NOMO-1 (cell line): ENCODE measurements at regions not wholly inside any gene's neighbourhood (a gene's known extent, or its start where the extent isn't known, plus 50 kb on each side); places are given as distances from the start of the nearest gene placed in this dataset.
"Not testable (repeated sequence)": the region's sequence is repeated elsewhere in the genome, so short reads cannot be mapped to it uniquely, and the experiment has no call there.

ENCODE experiments used
- DNase-seq, 2 experiments: peaks; one replicate each; lab custom pipeline; 2025; ENCODE audit not compliant: unreplicated experiment in 2 of 2; lab: John Stamatoyannopoulos, UW

DNA sequence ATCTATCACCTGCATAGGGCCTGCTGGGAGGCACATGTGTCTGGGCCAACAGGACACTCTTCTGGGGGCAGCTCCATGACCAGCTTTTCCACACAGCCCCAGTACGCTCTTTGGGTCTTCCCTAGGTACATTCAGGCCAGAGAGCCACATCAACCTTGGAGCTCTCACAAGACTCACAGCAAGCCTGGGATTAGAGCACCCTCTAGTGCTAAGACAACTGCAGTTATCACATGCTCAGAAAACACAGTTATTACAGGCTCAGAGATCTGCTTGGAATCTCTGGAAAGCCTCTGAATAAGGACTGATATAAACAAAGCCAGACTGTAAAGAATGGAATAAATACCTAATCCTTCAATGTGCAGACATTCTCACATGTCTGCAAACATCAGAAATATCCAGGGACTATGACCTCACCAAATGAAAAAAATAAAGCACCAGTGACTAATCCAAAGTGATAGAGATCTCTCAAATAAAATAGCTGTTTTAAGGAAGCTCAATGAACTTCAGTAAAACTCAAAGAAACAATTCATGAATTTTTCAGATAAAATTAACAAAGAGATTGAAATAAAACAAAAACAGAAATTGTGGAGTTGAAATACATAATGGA lies 563.9 kb upstream of the NR5A2 start:
- no peak for DNase-seq

- DNase-seq: no peak
These were observed 560.5 kb upstream of the NR5A2 start for GRCh38 chr1:199466961-199467360.

- DNase-seq: no peak
These were observed 555.5 kb upstream of the NR5A2 start for GRCh38 chr1:199472018-199472417.

GRCh38 chr1:199472978-199473377 lies 554.5 kb upstream of the NR5A2 start:
- DNase-seq: no peak

DNA sequence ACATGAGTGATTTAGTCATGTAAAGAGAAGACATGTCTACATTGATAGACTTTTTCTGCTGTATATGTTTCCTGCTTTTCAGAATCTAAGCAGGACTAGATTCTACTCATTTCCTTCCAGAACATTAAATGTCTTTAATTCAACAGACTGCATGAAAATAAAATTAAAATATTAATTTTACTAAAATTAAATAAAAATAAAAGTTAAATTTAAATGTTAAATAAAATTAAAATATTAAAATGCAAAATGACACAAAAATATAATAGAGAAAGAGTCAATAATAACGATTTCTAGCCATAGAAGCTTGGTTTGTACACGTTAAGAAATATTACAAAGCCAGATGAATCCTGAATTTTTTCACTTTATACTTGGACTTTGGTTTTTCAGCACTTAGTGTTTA lies 552.8 kb upstream of the NR5A2 start:
- DNase-seq: no peak

- DNase-seq: no peak
These were observed 545.1 kb upstream of the NR5A2 start for GRCh38 chr1:199482426-199482825.

DNA sequence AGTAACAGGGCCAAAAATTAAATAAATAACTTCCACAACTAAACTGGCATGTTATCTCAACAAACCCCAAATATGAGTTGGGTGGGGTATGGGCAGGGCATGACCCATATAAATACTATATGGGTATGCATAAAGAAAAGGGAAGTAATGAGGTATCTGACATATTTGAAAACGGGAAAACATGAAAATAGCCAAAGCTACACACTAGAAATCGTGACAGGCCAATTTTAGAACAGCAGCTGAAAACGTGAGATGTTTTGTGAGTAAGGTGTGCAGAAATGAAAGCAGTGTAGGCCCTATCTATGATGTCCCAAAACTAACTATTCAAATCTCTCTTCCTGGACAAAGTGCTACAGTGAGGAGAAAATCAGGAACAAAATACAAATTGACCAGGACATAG lies 537.9 kb upstream of the NR5A2 start:
- DNase-seq: no peak

GRCh38 chr1:199490769-199491527 lies 536.6 kb upstream of the NR5A2 start:
- DNase-seq: no peak

- DNase-seq: no peak
These were observed 532.1 kb upstream of the NR5A2 start for GRCh38 chr1:199495432-199495831.

- peak; percentile 34 to 51 for DNase-seq
These were observed 528.7 kb upstream of the NR5A2 start for GRCh38 chr1:199498802-199499201.

GRCh38 chr1:199508072-199508471 lies 519.4 kb upstream of the NR5A2 start:
- no peak for DNase-seq

- no peak for DNase-seq
These were observed 518.9 kb upstream of the NR5A2 start for GRCh38 chr1:199508653-199509052.

- DNase-seq: no peak
These were observed 518.1 kb upstream of the NR5A2 start for GRCh38 chr1:199509456-199509855.

- DNase-seq: no peak
These were observed 517.2 kb upstream of the NR5A2 start for GRCh38 chr1:199510314-199510713.

DNA sequence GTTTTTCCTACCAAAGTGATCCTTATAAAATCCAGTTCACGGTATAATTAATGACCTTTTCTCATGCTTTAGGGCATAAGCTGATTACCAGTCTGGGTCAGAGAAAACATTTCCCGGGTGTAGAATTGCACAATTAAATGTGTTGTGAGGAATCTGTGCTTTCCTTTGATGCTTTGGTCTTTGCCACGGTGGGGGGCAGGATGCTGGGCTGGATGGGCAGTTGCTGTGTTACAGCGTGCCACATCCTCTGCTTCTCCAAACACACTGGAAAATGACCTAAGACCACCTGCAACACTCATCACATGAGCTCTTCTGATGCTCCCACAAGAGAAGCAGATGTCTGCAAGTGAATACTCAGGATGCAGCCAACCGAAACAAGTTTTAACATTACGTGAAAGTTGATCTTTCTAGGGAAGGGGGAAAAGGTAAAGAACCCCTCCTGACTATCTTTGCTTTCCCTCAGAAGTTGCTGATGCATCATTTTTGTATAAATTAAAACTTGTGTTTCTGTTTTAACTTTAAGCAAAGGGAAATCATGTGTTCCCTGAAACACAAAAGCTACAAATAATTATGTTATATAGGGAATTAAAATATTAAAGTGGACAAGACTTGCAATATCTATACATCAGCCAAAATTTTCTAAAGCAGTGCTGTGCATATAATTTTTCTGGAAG lies 515.3 kb upstream of the NR5A2 start:
- DNase-seq: no peak

DNA sequence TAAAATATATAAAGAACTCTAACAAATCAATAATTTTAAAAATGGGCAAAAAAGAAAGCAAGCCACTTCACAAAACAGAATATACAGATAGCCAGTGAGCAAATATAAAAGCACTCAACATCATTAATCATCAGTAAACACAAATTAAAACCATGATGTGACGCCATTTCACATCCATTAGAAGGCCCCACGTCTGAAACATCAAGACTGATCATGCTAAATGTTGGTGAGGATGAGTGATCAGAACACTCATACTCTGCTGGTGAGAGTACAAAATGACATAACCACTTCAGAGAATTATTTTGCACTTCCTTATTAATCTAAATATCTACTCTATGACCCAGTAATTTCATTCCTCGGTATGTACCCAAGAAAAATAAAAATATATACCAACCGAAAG lies 512.2 kb upstream of the NR5A2 start:
- no peak for DNase-seq

DNA sequence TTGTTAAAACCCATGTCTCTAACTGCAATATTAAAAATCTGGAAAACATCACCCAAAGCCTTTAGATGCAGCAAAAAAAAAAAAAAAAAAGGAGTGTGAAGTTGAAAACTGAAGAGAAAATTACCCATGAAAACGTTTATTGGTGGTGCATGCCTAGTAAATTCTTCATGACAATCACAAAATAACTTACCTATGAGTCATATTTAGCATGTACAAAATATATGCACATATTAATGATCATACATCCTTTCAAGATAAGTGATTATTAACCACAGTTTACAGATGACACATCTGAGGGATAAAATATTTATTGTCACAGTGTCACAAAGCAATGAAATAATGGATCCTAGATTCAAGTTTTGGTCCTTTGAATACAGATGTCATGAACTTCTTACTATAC lies 505.2 kb upstream of the NR5A2 start:
- no peak for DNase-seq

- no peak for DNase-seq
These were observed 504.6 kb upstream of the NR5A2 start for GRCh38 chr1:199522936-199523335.

GRCh38 chr1:199529324-199529723 lies 498.2 kb upstream of the NR5A2 start:
- DNase-seq: no peak

GRCh38 chr1:199533361-199533760 lies 494.1 kb upstream of the NR5A2 start:
- DNase-seq: not testable (repeated sequence)

GRCh38 chr1:199545780-199546179 lies 481.7 kb upstream of the NR5A2 start:
- no peak for DNase-seq

- no peak for DNase-seq
These were observed 481.2 kb upstream of the NR5A2 start for GRCh38 chr1:199546323-199546722.
